Osteocyte (in vitro differentiated cells): ENCODE measurements at regions not wholly inside any gene's neighbourhood (a gene's known extent, or its start where the extent isn't known, plus 50 kb on each side); places are given as distances from the start of the nearest gene placed in this dataset.

ENCODE experiments used
- DNase-seq: peaks from one replicate; pipeline ENCODE4 v3.0.0; 2021; ENCODE audit warnings: mixed read lengths; ENCODE audit not compliant: unreplicated experiment; ENCODE audit errors: extremely low spot score
- H3K27ac Mint-ChIP-seq: one replicate; pipeline ENCODE4 v1.8.0; 2021; ENCODE audit warnings: mild to moderate bottlenecking, mixed read lengths; ENCODE audit not compliant: unreplicated experiment
- H3K27me3 Mint-ChIP-seq: one replicate; pipeline ENCODE4 v1.8.0; 2021; ENCODE audit warnings: mixed read lengths; ENCODE audit not compliant: unreplicated experiment
- H3K36me3 Mint-ChIP-seq: one replicate; pipeline ENCODE4 v1.8.0; 2021; ENCODE audit warnings: mixed read lengths; ENCODE audit not compliant: unreplicated experiment
- H3K4me1 Mint-ChIP-seq: one replicate; pipeline ENCODE4 v1.8.0; 2021; ENCODE audit warnings: mixed read lengths; ENCODE audit not compliant: unreplicated experiment
- H3K4me3 Mint-ChIP-seq: one replicate; pipeline ENCODE4 v1.8.0; 2021; ENCODE audit warnings: mild to moderate bottlenecking, moderate library complexity, mixed read lengths; ENCODE audit not compliant: unreplicated experiment
- H3K9me3 Mint-ChIP-seq: one replicate; pipeline ENCODE4 v1.8.0; 2021; ENCODE audit warnings: mixed read lengths; ENCODE audit not compliant: unreplicated experiment
- CTCF ChIP-seq: fragments of 200-600 bp; sonication (generic); IDR thresholded peaks from 2 replicates; pipeline ENCODE4 v1.5.0; 2021; ENCODE audit warnings: antibody characterized with exemption, mild to moderate bottlenecking, moderate library complexity

- Mint-ChIP-seq H3K4me3 (no peak overlapping the region), H3K27me3 (no peaks in the 10 kb centered on the region), H3K4me1 (no peaks in the 10 kb centered on the region), H3K27ac (no peak overlapping the region), H3K36me3 (no peaks in the 10 kb centered on the region), H3K9me3 (peaks cover 54% of the 10 kb centered on the region)
- no peak for DNase-seq
- TF ChIP-seq CTCF = no peak
These were observed 298.1 kb downstream of the TCERG1L start for GRCh38 chr10:131013281-131013912.

DNA sequence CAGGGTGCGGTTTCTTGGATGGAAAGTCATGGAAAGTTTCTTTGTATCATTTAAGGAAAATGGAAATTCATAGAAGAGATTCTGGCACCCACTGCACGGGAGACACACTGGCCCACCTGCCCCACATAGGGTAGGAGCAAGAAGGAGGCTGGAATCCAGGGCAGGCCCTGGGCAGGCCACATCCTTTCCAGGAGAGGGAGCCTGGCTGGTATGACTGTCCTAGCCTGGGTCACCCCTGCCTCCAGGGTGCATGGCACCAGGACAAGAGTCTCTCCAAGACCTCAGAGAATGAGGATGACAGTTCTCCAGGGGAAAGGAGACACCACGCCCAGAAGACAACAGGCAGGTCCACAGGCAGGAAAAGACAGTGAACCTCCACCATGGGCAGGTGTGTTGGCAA is 297.2 kb downstream of the TCERG1L start:
- Mint-ChIP-seq H3K36me3 (no peaks in the 10 kb centered on the region), H3K27me3 (no peaks in the 10 kb centered on the region), H3K27ac (no peak overlapping the region), H3K9me3 (peaks cover 53% of the 10 kb centered on the region), H3K4me1 (no peaks in the 10 kb centered on the region), H3K4me3 (no peak overlapping the region)
- no peak for DNase-seq
- no peak for TF ChIP-seq CTCF

DNA sequence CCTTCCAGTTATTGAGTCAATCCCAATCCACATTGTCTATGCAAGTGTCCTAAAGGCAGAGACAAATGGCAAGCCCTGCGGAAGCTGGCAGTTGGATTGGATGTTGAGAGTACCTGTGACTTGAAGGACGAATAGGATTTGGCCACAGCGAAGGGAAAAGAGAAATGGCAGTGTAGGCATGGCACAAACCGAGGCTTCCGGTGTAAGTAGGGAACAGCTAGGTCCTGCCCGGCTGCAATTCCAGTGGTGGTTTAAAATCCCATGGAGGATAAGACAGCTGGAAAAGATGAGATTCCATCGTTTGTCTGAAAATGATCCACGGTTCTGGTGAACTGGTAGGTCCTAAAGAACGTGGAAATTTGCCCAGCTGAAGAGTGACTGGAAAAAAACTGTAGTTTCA is 296.2 kb downstream of the TCERG1L start:
- TF ChIP-seq CTCF = no peak
- H3K9me3 Mint-ChIP-seq = peaks cover 43% of the 10 kb centered on the region
- H3K4me1 Mint-ChIP-seq = no peaks in the 10 kb centered on the region
- no peak overlapping the region for H3K4me3 Mint-ChIP-seq
- no peaks in the 10 kb centered on the region for H3K36me3 Mint-ChIP-seq
- H3K27me3 Mint-ChIP-seq = no peaks in the 10 kb centered on the region
- no peak overlapping the region for H3K27ac Mint-ChIP-seq
- no peak for DNase-seq

GRCh38 chr10:131016556-131016955 is 295.0 kb downstream of the TCERG1L start:
- H3K4me1 Mint-ChIP-seq = no peaks in the 10 kb centered on the region
- H3K27ac Mint-ChIP-seq = no peak overlapping the region
- no peaks in the 10 kb centered on the region for H3K27me3 Mint-ChIP-seq
- no peak for DNase-seq
- no peaks in the 10 kb centered on the region for H3K36me3 Mint-ChIP-seq
- H3K4me3 Mint-ChIP-seq = no peak overlapping the region
- H3K9me3 Mint-ChIP-seq = peaks cover 39% of the 10 kb centered on the region
- TF ChIP-seq CTCF = no peak

GRCh38 chr10:131017566-131018285 is 293.8 kb downstream of the TCERG1L start:
- TF ChIP-seq CTCF = no peak
- Mint-ChIP-seq H3K4me1 (no peaks in the 10 kb centered on the region), H3K36me3 (no peaks in the 10 kb centered on the region), H3K4me3 (no peak overlapping the region), H3K9me3 (peaks cover 44% of the 10 kb centered on the region), H3K27me3 (no peaks in the 10 kb centered on the region), H3K27ac (no peak overlapping the region)
- no peak for DNase-seq
